ENCODE measurements at regions not wholly inside any gene's neighbourhood (a gene's known extent, or its start where the extent isn't known, plus 50 kb on each side); places are given as distances from the start of the nearest gene placed in this dataset.
A peak's percentile ranks its signal among the peaks of the same experiment; 100 is the strongest.

GRCh38 chr9:90948156-90948555 is 146.5 kb downstream of the SYK start:
- no peak for DNase-seq

GRCh38 chr9:90950600-90950999 is 149.0 kb downstream of the SYK start:
- no peak for DNase-seq

GRCh38 chr9:90953200-90953599 is 151.6 kb downstream of the SYK start:
- DNase-seq: no peak

GRCh38 chr9:90953805-90954204 is 152.2 kb downstream of the SYK start:
- no peak for DNase-seq

GRCh38 chr9:90956026-90956810 is 154.6 kb downstream of the SYK start:
- no peak for DNase-seq

GRCh38 chr9:90958328-90958727 is 156.7 kb downstream of the SYK start:
- no peak for DNase-seq

GRCh38 chr9:90960941-90961340 is 159.3 kb downstream of the SYK start:
- no peak for DNase-seq

GRCh38 chr9:90961375-90961774 is 159.8 kb downstream of the SYK start:
- no peak for DNase-seq

- DNase-seq: no peak
These were observed 162.7 kb downstream of the SYK start for GRCh38 chr9:90964101-90965020.

- DNase-seq: no peak
These were observed 163.8 kb downstream of the SYK start for GRCh38 chr9:90965226-90966030.

GRCh38 chr9:90966031-90966290 is 164.3 kb downstream of the SYK start:
- peak; percentile 31 for DNase-seq

GRCh38 chr9:90966480-90967144 is 165.0 kb downstream of the SYK start:
- DNase-seq: no peak

GRCh38 chr9:90967145-90967538 is 165.5 kb downstream of the SYK start:
- no peak for DNase-seq

GRCh38 chr9:90969021-90969675 is 167.5 kb downstream of the SYK start:
- DNase-seq: no peak

GRCh38 chr9:90970608-90971007 is 169.0 kb downstream of the SYK start:
- no peak for DNase-seq

GRCh38 chr9:90972057-90972456 is 170.4 kb downstream of the SYK start:
- no peak for DNase-seq

GRCh38 chr9:90974016-90974415 is 172.4 kb downstream of the SYK start:
- DNase-seq: no peak

- DNase-seq: no peak
These were observed 173.1 kb downstream of the SYK start for GRCh38 chr9:90974643-90975245.

GRCh38 chr9:90975781-90976538 is 174.3 kb downstream of the SYK start:
- DNase-seq: no peak

- no peak for DNase-seq
These were observed 177.5 kb downstream of the SYK start for GRCh38 chr9:90979138-90979551.
